Tibial artery (tissue), 4 donors: ENCODE measurements at regions not wholly inside any gene's neighbourhood (a gene's known extent, or its start where the extent isn't known, plus 50 kb on each side); places are given as distances from the start of the nearest gene placed in this dataset.

Experiments used
- DNase-seq, 2 donors: peaks; one replicate each; pipeline ENCODE4 v3.0.0-alpha.2; 2019
- H3K27ac ChIP-seq, 2 donors: fragments of 200-600 bp; sonication (generic) in 1 of 2; 1 replicate in 1 of 2; 2 replicates in 1 of 2; pipeline ENCODE4 v1.5.1; 2018 to 2019; ENCODE audit warnings: mild to moderate bottlenecking in 1 of 2
- H3K27me3 ChIP-seq, 2 donors: fragments of 200-600 bp; sonication (generic) in 1 of 2; one replicate each; pipeline versions ENCODE4 v1.5.1 to v1.6.0; 2016 to 2019
- H3K36me3 ChIP-seq, 3 donors: fragments of 200-600 bp; sonication (generic) in 2 of 3; one replicate each; pipeline ENCODE4 v1.5.1; 2016 to 2019; ENCODE audit warnings: mild to moderate bottlenecking in 2 of 3
- H3K4me1 ChIP-seq, 4 donors: fragments of 200-600 bp; sonication (generic) in 2 of 4; 1 replicate in 3 of 4; 2 replicates in 1 of 4; pipeline ENCODE4 v1.5.1; 2016 to 2019
- H3K4me3 ChIP-seq, 2 donors: fragments of 200-600 bp; sonication (generic) in 1 of 2; 1 replicate in 1 of 2; 2 replicates in 1 of 2; pipeline ENCODE4 v1.5.1; 2018 to 2019; ENCODE audit warnings: mild to moderate bottlenecking in 2 of 2
- H3K9me3 ChIP-seq, 3 donors: fragments of 200-600 bp; sonication (generic) in 1 of 3; one replicate each; pipeline ENCODE4 v1.5.1; 2016 to 2019
- CTCF ChIP-seq, 2 experiments: fragments of 200-600 bp in 1 of 2; fragments of 450-650 bp in 1 of 2; IDR thresholded peaks; one replicate each; pipeline ENCODE4 v1.5.1; 2017 to 2019; ENCODE audit warnings: antibody characterized with exemption in 2 of 2, mild to moderate bottlenecking in 1 of 2, moderate library complexity in 1 of 2
- intact Hi-C: fragments of 100-400 bp; cut with DNase I; formaldehyde crosslinking; loops from one replicate; pipeline ENCODE4 v1.15.0; 2023; ENCODE audit warnings: low total_unique reads

GRCh38 chr20:54714817-54715216 lies 239.4 kb downstream of the DOK5 start:
- intact Hi-C loops, result no loop called here
- Histone ChIP-seq H3K4me1 (no peaks in the 10 kb centered on the region), H3K4me3 (no peak overlapping the region), H3K36me3 (no peaks in the 10 kb centered on the region), H3K9me3 (no peaks in the 10 kb centered on the region), H3K27me3 (no peaks in the 10 kb centered on the region), H3K27ac (no peak overlapping the region)
- no peak for DNase-seq
- no peak for TF ChIP-seq CTCF (IDR thresholded peaks at IDR 0.05)

GRCh38 chr20:54713727-54714126 lies 238.3 kb downstream of the DOK5 start:
- no peaks in the 10 kb centered on the region for H3K27me3 ChIP-seq
- no peaks in the 10 kb centered on the region for H3K9me3 ChIP-seq
- no peaks in the 10 kb centered on the region for H3K4me1 ChIP-seq
- intact Hi-C loops, result no loop called here
- no peaks in the 10 kb centered on the region for H3K36me3 ChIP-seq
- TF ChIP-seq CTCF (IDR thresholded peaks at IDR 0.05), result no peak
- DNase-seq, result no peak
- no peak overlapping the region for H3K27ac ChIP-seq
- no peak overlapping the region for H3K4me3 ChIP-seq

DNA sequence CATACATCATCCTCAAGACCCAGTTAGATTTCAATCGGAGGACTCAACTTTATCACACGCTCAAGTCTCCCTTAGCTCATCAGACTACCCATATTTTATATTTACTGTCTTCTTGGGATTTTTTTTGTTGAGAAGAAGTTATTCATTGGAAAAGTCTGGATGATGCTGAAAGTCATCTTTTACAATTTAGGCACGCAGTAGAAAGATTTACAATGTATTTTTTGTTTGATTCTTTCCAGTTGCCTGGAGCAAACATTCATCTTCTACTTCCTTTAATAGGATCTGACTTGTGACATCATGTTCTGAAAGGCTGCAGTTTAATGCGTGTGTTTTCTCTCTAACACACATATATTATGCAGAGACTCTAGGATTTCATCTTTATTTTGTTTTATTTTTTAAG lies 235.7 kb downstream of the DOK5 start:
- Histone ChIP-seq H3K36me3 (no peaks in the 10 kb centered on the region), H3K9me3 (no peaks in the 10 kb centered on the region), H3K27ac (no peak overlapping the region), H3K4me3 (no peak overlapping the region), H3K4me1 (no peaks in the 10 kb centered on the region), H3K27me3 (no peaks in the 10 kb centered on the region)
- TF ChIP-seq CTCF (IDR thresholded peaks at IDR 0.05), result no peak
- intact Hi-C loops, result no loop called here
- DNase-seq, result no peak

GRCh38 chr20:54710341-54710740 lies 234.9 kb downstream of the DOK5 start:
- Histone ChIP-seq H3K27ac (no peak overlapping the region), H3K4me3 (no peak overlapping the region), H3K4me1 (no peaks in the 10 kb centered on the region), H3K36me3 (no peaks in the 10 kb centered on the region), H3K9me3 (no peaks in the 10 kb centered on the region), H3K27me3 (no peaks in the 10 kb centered on the region)
- intact Hi-C loops, result no loop called here
- TF ChIP-seq CTCF (IDR thresholded peaks at IDR 0.05), result no peak
- no peak for DNase-seq

GRCh38 chr20:54708229-54708628 lies 232.8 kb downstream of the DOK5 start:
- Histone ChIP-seq H3K36me3 (no peaks in the 10 kb centered on the region), H3K27me3 (no peaks in the 10 kb centered on the region), H3K4me3 (no peak overlapping the region), H3K27ac (no peak overlapping the region), H3K4me1 (no peaks in the 10 kb centered on the region), H3K9me3 (no peaks in the 10 kb centered on the region)
- no peak for TF ChIP-seq CTCF (IDR thresholded peaks at IDR 0.05)
- intact Hi-C loops, result no loop called here
- DNase-seq, result no peak

- Histone ChIP-seq H3K36me3 (no peaks in the 10 kb centered on the region), H3K4me3 (no peak overlapping the region), H3K27ac (no peak overlapping the region), H3K9me3 (no peaks in the 10 kb centered on the region), H3K4me1 (no peaks in the 10 kb centered on the region), H3K27me3 (no peaks in the 10 kb centered on the region)
- no peak for TF ChIP-seq CTCF (IDR thresholded peaks at IDR 0.05)
- intact Hi-C loops, result no loop called here
- DNase-seq, result no peak
These were observed 232.4 kb downstream of the DOK5 start for GRCh38 chr20:54707801-54708200.
